PC-3 (cell line): ENCODE measurements at regions not wholly inside any gene's neighbourhood (a gene's known extent, or its start where the extent isn't known, plus 50 kb on each side); places are given as distances from the start of the nearest gene placed in this dataset.
"Not testable (repeated sequence)": the region's sequence is repeated elsewhere in the genome, so short reads cannot be mapped to it uniquely, and the experiment has no call there.

Experiments used
- ATAC-seq: fragments of 200-7000 bp; cut with Tn5 transposase; 2 replicates; pipeline ENCODE4 v1.9.1; 2020; ENCODE audit warnings: mild to moderate bottlenecking, moderate library complexity
- BruUV-seq: library from RNA; stranded (reverse); fragments of 400-500 nt; replicated peaks from 2 replicates; lab custom pipeline; 2021; lab: Mats Ljungman, UMichigan
- CTCF ChIA-PET: fragments of 300-600 bp; sonication (Branson Sonifier 250); formaldehyde crosslinking; loops from one replicate; lab custom pipeline; 2022; ENCODE audit warnings: antibody characterized with exemption; lab: Charles Lee
- POLR2A ChIA-PET: fragments of 300-600 bp; sonication (Branson Sonifier 250); formaldehyde crosslinking; loops from one replicate; lab custom pipeline; 2022; ENCODE audit warnings: antibody characterized with exemption; ENCODE audit not compliant: unreplicated experiment; lab: Charles Lee
- DNase-seq: peaks from one replicate; pipeline ENCODE4 v3.0.0-alpha.2; 2015
- H2AFZ ChIP-seq: fragments of 300-600 bp; sonication (generic); 2 replicates; pipeline ENCODE4 v1.6.0; 2016; ENCODE audit warnings: antibody characterized with exemption, low read length
- H3F3A ChIP-seq: fragments of 300-600 bp; sonication (generic); one replicate; pipeline ENCODE4 v1.6.0; 2017; ENCODE audit warnings: antibody characterized with exemption, low read length, control low read depth, mild to moderate bottlenecking; ENCODE audit not compliant: unreplicated experiment
- H3K27ac ChIP-seq: fragments of 300-600 bp; sonication (generic); 2 replicates; pipeline ENCODE4 v1.5.1; 2016; ENCODE audit warnings: mild to moderate bottlenecking, low read length
- H3K27me3 ChIP-seq: fragments of 300-600 bp; sonication (generic); 2 replicates; pipeline ENCODE4 v1.6.1; 2016; ENCODE audit warnings: low read length, mixed read lengths
- H3K36me3 ChIP-seq: fragments of 300-600 bp; sonication (generic); 2 replicates; pipeline ENCODE4 v1.6.1; 2016; ENCODE audit warnings: low read depth, mixed run types, low read length, mixed read lengths
- H3K4me1 ChIP-seq: fragments of 300-600 bp; sonication (generic); 2 replicates; pipeline ENCODE4 v1.5.1; 2016; ENCODE audit warnings: low read length; ENCODE audit not compliant: insufficient read depth
- H3K4me2 ChIP-seq: fragments of 300-600 bp; sonication (generic); 2 replicates; pipeline ENCODE4 v1.6.0; 2016; ENCODE audit warnings: low read length
- H3K4me3 ChIP-seq: fragments of 300-600 bp; sonication (generic); 2 replicates; pipeline ENCODE4 v1.5.1; 2016; ENCODE audit warnings: mild to moderate bottlenecking, low read length, mixed read lengths
- H3K79me2 ChIP-seq: fragments of 300-600 bp; sonication (generic); 2 replicates; pipeline ENCODE4 v1.6.1; 2017; ENCODE audit warnings: low read length, mixed read lengths
- H3K9ac ChIP-seq: fragments of 300-600 bp; sonication (generic); 2 replicates; pipeline ENCODE4 v1.6.0; 2016; ENCODE audit warnings: mild to moderate bottlenecking, low read length
- H3K9me2 ChIP-seq: fragments of 300-600 bp; sonication (generic); replicated peaks from 2 replicates; pipeline ENCODE4 v1.6.1; 2016; ENCODE audit warnings: mixed run types, low read length, mixed read lengths
- H3K9me3 ChIP-seq: fragments of 300-600 bp; sonication (generic); 2 replicates; pipeline ENCODE4 v1.6.1; 2016; ENCODE audit warnings: low read length, mixed read lengths
- H4K20me1 ChIP-seq: fragments of 300-600 bp; sonication (generic); 2 replicates; pipeline ENCODE4 v1.6.1; 2016; ENCODE audit warnings: low read length, mixed read lengths
- CTCF ChIP-seq: fragments of 300-600 bp; sonication (generic); conservative IDR thresholded peaks from 2 replicates; pipeline ENCODE4 v1.5.1; 2017; ENCODE audit warnings: antibody characterized with exemption, low read depth, mild to moderate bottlenecking, low read length
- EZH2 ChIP-seq: fragments of 300-600 bp; sonication (generic); IDR thresholded peaks from one replicate; pipeline ENCODE4 v1.6.1; 2017; ENCODE audit warnings: antibody characterized with exemption, mild to moderate bottlenecking, low read length; ENCODE audit not compliant: unreplicated experiment
- EZH2phosphoT487 ChIP-seq: fragments of 300-600 bp; sonication (generic); IDR thresholded peaks from 2 replicates; pipeline ENCODE4 v1.6.1; 2018; ENCODE audit warnings: mild to moderate bottlenecking, antibody characterized with exemption, low read length, borderline replicate concordance
- intact Hi-C: fragments of 100-400 bp; cut with micrococcal nuclease; formaldehyde crosslinking; loops from 2 replicates; pipeline ENCODE4 v1.9.0; 2023

- no TSS peak for BruUV-seq
Measured at GRCh38 chr1:20410503-20410902, 75.5 kb downstream of the CAMK2N1 start.

GRCh38 chr1:20409971-20410370, 76.0 kb downstream of the CAMK2N1 start:
- H3K36me3 ChIP-seq: no peaks in the 10 kb centered on the region
- H3K9ac ChIP-seq: no peak overlapping the region
- ATAC-seq: no peak
- no peaks in the 10 kb centered on the region for H3K79me2 ChIP-seq
- no peak overlapping the region for H3K27ac ChIP-seq
- no peaks in the 10 kb centered on the region for H3K27me3 ChIP-seq
- no peaks in the 10 kb centered on the region for H3K9me2 ChIP-seq
- peaks cover 11% of the 10 kb centered on the region for H3K4me1 ChIP-seq
- CTCF ChIA-PET: no interaction called here
- no peaks in the 10 kb centered on the region for H3F3A ChIP-seq
- H4K20me1 ChIP-seq: no peaks in the 10 kb centered on the region
- DNase-seq: no peak
- TF ChIP-seq CTCF (no peak), EZH2 (no peak), EZH2phosphoT487 (no peak)
- intact Hi-C loops: no loop called here
- POLR2A ChIA-PET: no interaction called here
- H3K4me2 ChIP-seq: no peak overlapping the region
- H2AFZ ChIP-seq: no peak overlapping the region
- BruUV-seq: no TSS peak
- no peaks in the 10 kb centered on the region for H3K9me3 ChIP-seq
- H3K4me3 ChIP-seq: no peak overlapping the region

More at GRCh38 chr1:20410503-20410902, 75.5 kb downstream of the CAMK2N1 start:
- Histone ChIP-seq H2AFZ (no peak overlapping the region), H3F3A (no peaks in the 10 kb centered on the region), H3K79me2 (no peaks in the 10 kb centered on the region), H3K36me3 (no peaks in the 10 kb centered on the region), H3K27ac (no peak overlapping the region), H3K4me3 (no peak overlapping the region), H3K4me2 (no peak overlapping the region), H3K9me3 (no peaks in the 10 kb centered on the region), H3K27me3 (no peaks in the 10 kb centered on the region), H3K9ac (no peak overlapping the region), H4K20me1 (no peaks in the 10 kb centered on the region), H3K4me1 (peaks cover 11% of the 10 kb centered on the region), H3K9me2 (no peaks in the 10 kb centered on the region)
- CTCF ChIA-PET: no interaction called here
- POLR2A ChIA-PET: no interaction called here
- DNase-seq: no peak
- TF ChIP-seq EZH2 (no peak), EZH2phosphoT487 (no peak), CTCF (no peak)
- ATAC-seq: no peak
- intact Hi-C loops: no loop called here

GRCh38 chr1:20409012-20409411, 77.0 kb downstream of the CAMK2N1 start:
- Histone ChIP-seq H3K79me2 (no peaks in the 10 kb centered on the region), H3K27me3 (no peaks in the 10 kb centered on the region), H3K9ac (no peak overlapping the region), H4K20me1 (no peaks in the 10 kb centered on the region), H3K4me3 (no peak overlapping the region), H3K4me2 (no peak overlapping the region), H2AFZ (no peak overlapping the region), H3K4me1 (peaks cover 11% of the 10 kb centered on the region), H3K9me2 (no peaks in the 10 kb centered on the region), H3F3A (no peaks in the 10 kb centered on the region), H3K9me3 (no peaks in the 10 kb centered on the region), H3K27ac (no peak overlapping the region), H3K36me3 (no peaks in the 10 kb centered on the region)
- no peak for TF ChIP-seq EZH2
- no peak for TF ChIP-seq CTCF
- no peak for TF ChIP-seq EZH2phosphoT487
- intact Hi-C loops: no loop called here
- ATAC-seq (no peak), DNase-seq (no peak)
- BruUV-seq: no TSS peak
- ChIA-PET POLR2A (no interaction called here), CTCF (no interaction called here)

GRCh38 chr1:20408133-20408650, 77.8 kb downstream of the CAMK2N1 start:
- H2AFZ ChIP-seq, H3K9me2 ChIP-seq, H3K27ac ChIP-seq, H3K4me2 ChIP-seq, H3K27me3 ChIP-seq, ATAC-seq, H4K20me1 ChIP-seq, H3K79me2 ChIP-seq, intact Hi-C loops, H3K36me3 ChIP-seq, DNase-seq, H3K9me3 ChIP-seq, H3K4me3 ChIP-seq, H3F3A ChIP-seq, H3K9ac ChIP-seq, BruUV-seq, CTCF ChIA-PET, POLR2A ChIA-PET: not testable (repeated sequence)
- peaks cover 11% of the 10 kb centered on the region for H3K4me1 ChIP-seq
